Germinal center (tissue), 1 donor: ENCODE measurements at regions not wholly inside any gene's neighbourhood (a gene's known extent, or its start where the extent isn't known, plus 50 kb on each side); places are given as distances from the start of the nearest gene placed in this dataset.
"Not testable (repeated sequence)": the region's sequence is repeated elsewhere in the genome, so short reads cannot be mapped to it uniquely, and the experiment has no call there.

Experiments
- DNase-seq: peaks from one replicate; pipeline ENCODE4 v3.0.0; 2012; ENCODE audit warnings: mixed read lengths, low spot score

GRCh38 chr5:6078881-6079280 lies 299.5 kb downstream of the MED10 start:
- no peak for DNase-seq

DNA sequence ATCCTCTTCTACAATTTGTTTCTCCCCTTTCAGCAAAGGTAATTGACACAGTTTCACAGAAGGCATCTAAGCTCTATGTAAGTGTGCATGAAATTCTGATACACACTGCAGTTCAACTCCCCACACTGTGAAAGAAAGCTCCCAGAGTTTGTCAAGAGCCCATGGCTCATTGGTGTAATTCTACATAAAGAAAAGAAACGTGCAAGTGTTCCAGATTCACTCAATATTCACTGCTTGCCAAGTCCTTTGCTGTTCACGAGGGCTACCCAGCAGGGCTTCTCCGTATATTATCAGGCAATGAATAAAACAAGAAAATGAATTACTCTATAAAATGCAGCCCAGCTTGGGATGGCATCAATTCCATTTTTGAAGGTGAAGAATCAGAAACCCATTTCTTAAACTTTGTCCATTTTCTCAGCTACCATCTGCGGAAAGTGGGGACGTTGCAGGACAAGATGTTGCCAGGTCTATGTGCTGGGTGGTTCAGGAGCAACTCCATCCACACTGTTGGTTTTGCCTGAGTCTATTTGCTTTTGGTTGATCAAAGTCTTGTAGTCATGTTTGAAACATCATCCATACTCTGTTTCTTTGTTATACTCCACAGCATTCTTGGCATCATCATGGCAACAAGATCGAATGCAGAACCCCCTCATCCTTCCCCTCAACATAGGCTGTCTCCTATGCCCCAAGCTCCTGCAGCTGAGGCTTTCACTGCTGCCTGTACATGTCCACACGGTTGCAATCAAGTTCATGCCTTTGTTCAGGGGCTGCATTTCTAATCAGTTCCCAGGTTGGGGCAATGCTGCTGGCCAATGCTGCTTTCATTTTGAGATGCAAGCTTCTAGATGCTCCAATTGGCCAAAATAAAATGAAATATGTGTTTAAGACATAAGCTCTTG lies 301.8 kb downstream of the MED10 start:
- no peak for DNase-seq

DNA sequence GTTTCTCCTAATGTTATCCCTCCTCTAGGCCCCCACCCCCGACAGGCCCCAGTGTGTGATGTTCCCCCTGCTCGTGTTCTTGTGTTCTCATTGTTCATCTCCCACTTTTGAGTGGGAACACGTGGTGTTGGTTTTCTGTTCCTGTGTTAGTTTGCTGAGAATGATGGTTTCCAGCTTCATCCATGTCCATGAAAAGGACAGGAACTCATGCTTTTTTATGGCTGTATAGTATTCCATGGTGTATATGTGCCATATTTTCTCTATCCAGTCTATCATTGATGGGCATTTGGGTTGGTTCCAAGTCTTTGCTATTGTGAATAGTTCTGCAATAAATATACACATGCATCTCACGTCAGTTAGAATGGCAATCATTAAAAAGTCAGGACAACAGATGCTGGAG lies 305.9 kb downstream of the MED10 start:
- not testable (repeated sequence) for DNase-seq

DNA sequence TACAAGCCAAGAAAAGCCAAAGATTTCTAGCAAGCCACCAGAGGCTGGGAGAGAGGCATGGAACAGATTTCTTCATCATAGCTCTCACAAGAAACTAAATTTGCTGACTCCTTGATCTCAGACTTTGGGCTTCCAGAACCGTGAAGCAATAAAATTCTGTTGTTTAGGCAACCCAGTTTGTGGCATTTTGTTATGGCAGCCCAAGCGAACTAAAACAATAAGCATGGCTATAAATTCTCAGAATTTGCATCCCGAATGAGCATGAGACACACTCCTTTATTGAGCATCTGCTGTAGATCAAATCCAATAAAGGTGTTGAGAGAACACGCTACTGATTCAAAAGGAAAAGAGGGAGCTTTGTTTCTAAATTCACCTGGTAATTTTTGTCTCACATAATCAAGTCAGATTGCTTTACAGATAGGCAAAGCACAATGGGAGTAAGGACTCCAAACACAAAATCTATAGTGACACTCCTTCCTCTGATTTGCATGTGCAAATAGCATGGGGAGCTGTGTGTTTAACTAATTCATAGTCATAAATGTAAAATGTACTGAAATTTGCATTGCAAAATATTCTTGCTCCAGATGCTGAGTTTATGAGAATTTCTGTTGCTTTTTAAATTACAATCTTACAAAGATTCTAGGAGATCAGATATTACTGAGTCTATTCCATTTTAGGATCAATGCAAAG lies 308.7 kb downstream of the MED10 start:
- DNase-seq: no peak

DNA sequence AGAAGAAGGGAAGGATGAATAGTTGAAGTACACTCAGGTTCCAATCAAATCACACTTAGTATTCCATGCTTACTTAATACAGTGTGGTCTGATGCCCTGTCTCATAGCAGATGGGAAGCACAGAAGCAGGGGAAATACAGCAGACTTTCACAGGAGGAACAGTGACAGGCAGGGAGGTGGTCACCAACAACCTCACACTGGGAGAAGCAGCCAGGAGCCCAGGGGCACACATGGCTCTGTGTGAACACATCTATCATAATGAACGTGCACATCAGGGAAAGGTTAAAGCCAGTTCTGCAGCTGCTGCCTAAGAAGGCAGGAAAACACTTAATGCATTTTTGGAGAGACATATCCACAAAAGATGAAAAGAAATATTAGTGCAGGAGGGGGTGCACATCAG lies 312.3 kb downstream of the MED10 start:
- DNase-seq: no peak

DNA sequence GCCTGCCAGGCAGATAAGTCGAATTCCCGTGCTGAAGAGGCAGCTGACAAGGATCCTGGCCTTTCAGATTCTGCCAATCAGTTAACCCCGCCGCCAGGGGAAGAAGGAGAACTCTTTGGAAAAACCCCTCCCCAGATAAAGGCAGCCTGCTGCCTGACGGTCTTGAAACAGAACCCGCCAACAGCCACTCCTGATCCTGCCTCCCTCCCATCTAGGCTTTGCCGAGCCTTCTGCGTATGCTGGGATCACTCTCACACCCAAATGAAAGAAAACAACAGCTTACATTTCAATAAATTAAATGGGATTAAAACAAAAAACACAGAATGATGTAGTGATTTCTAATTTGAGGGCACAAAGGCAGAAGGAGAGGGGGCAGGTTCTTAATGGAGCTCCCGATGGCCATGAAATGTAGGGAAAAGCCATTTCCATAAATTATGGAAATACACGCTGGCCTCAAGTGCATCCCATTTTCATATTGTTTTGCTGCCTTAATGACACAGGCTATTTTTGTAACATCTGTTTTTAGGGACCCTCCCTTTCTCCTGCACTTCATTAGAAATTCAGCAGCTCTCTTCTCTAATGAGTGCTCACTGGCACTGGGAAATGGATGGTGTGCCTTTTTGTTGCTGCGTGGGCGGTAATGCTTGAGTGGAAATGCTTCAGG lies 319.1 kb downstream of the MED10 start:
- no peak for DNase-seq

DNA sequence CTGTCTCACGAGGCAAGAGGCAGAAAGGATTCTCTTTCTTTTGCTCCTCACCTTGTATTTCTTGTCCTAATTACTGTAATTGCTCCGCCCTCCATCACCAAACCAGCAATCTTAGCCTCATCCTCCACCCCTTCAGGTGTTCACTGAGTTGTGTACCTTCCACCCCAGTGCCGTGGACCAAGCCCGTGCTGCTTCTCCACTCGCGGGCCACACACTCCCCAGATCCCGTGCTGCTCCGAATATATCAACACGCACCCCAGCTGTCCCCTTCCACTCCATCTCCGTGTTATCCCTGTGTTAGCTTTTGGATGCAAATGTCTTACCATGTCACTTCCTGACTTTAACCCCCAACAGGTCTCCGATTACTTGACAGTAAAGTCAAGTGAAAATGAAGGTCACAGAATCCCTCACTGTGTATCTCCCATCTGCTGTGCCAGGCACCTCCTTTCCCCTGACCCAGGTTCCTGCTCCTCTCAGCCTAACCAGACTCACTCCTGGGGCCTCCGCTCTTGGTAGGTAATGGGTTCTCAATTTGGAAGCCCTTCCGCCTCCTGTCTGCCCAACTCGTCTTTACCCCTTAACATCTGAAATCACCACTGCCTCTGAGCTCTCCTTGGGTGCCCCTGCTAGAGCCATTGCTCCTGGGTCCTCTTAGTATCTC lies 320.2 kb downstream of the MED10 start:
- no peak for DNase-seq

- no peak for DNase-seq
Measured at GRCh38 chr5:6056280-6056679, 322.1 kb downstream of the MED10 start.

DNA sequence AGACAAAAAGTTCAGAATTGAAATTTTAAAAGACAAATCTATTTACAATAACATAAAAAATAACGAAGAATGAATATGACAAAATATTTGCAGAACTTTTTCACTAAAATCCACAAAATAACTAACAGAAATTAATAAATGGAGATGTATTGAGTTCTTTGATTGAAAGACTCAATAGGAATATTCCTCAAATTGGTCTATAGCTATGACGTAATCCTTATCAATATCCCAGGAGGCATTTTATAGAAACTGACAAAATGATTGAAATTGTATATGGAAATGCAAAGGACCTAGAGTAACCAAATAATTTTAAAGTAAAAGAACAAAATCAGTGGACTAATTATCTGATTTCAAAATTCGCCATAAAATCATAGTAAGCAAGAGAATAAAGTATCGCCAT lies 328.7 kb downstream of the MED10 start:
- DNase-seq: no peak

DNA sequence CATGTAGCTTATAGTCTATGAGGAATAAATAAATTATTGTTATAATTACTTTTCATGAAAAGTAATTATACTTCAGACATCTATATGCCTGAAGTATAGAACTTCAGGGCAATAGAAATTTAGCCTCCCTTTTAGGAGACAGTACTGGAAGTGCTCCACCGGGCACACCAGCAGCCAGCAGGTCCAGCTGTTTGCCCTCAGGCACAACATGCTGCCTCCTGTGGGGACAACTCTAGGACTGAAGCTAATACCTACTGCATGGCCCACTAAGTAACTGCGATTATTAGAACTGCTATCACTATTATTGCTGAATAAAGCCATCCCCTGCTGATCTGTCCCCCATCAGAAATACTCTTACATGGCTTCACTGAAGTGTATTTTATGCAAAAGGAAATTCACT lies 329.6 kb downstream of the MED10 start:
- DNase-seq: no peak

DNA sequence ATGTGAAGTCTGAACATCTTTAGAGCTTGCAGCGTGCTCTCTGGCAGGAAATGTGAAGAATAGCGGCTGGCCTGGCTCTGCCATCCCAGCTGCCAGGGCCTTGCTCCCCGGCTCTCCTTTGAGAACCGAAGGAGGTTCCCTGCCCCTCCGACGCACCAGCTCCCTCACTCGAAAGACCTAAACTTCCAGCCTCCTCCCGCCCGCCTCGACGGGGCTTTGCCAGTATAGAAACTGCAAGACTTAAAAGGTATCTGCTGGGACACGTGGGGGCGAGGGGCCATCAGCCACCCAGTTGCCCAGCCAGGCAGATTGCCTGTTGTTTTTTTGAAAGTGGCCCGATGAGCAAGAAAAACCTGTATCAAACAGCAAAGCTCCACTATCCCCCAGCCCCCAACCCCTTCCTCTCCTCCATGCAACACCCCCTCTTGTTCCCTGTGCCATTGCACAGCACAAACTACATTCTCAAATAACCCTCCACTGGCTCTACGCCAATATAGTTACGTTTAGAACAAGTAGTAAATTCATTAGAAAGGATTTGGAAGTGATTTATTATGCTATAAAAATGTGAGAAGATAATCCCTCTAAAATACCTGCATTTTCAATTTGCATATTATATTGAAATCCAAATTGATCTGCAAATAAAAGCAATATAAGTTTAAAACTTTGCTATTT lies 331.9 kb downstream of the MED10 start:
- no peak for DNase-seq

GRCh38 chr5:6043491-6044310 lies 334.6 kb downstream of the MED10 start:
- DNase-seq: no peak

- no peak for DNase-seq
Measured at GRCh38 chr5:6041977-6042550, 336.3 kb downstream of the MED10 start.

DNA sequence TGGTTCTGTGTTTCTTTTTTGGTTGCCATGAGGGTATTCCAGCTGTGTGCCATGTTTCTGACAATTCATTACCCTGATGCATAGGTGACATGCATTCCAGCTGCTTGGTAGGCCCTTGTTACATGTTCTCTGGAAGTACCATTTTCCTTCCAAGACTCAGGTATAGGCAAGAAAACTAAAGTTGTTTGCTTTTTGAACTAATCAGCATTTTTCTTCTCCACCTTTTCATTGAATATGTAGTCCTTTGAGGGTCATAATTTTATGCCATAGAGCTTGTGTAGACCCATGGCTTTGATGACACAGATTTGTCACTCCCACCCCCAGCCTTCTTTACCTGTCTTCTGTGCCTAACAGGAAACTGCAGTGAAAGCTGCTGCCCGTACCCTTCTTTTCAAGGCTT lies 339.2 kb downstream of the MED10 start:
- no peak for DNase-seq

- no peak for DNase-seq
Measured at GRCh38 chr5:6036006-6036405, 342.3 kb downstream of the MED10 start.

DNA sequence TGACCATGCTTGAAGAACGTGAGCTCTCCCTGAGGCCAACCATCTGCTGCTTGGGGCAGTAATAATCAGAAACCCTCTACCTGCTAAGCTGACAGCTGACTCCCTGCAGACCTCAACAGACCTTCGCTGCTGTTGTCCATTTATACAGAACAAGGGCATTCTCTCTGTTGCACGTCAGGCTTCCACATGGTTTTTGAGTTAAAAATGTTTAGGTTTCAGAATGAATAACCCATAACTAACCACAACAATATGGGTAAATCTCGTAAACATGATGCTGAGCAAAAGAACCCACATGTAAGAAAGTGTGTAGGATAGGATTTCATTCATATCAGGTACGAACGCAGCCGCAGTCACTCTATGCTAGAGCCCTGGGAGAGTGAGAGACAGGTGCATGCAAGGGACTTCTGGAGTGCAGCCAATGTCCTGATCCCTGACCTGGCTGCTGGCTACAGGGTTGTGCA lies 348.5 kb downstream of the MED10 start:
- no peak for DNase-seq

GRCh38 chr5:6026766-6027406 lies 351.5 kb downstream of the MED10 start:
- no peak for DNase-seq

- no peak for DNase-seq
Measured at GRCh38 chr5:6019612-6020011, 358.7 kb downstream of the MED10 start.

- no peak for DNase-seq
Measured at GRCh38 chr5:6013506-6013905, 364.8 kb downstream of the MED10 start.

DNA sequence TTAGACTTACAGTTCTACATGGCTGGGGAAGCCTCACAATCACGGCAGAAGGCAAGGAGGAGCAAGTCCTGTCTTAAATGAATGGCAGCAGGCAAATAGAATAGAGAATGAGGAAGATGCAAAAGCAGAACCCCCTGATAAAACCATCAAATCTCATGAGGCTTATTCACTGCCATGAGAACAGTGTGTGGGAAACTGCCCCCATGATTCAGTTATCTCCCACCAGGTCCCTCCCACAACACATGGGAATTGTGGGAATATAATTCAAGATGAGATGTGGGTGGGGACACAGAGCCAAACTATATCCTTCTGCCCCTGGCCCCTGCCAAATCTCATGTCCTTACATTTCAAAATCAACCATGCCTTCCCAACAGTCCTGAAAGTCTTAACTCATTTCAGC lies 367.1 kb downstream of the MED10 start:
- DNase-seq: no peak
